ENCODE measurements at regions not wholly inside any gene's neighbourhood (a gene's known extent, or its start where the extent isn't known, plus 50 kb on each side); places are given as distances from the start of the nearest gene placed in this dataset.

DNA sequence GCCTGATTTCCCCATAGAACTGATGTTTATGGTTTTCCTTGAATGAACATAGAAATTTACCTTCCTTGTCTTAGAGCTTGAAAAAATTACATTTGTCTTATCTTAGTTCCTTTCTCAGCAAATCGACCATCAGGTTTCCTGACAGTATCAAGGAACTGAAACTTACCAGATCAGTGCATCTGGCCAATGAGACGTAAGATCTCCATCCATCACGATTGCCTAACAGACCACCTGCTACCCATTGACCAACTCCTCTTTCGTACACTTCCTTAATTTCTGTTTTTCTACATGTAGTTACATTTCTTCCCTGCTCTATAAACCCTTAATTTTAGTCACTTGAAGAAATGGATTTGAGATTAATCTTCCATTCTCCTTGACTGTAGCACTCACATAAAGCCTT is 57.4 kb upstream of the TMPRSS15 start:
- no peak for DNase-seq

DNA sequence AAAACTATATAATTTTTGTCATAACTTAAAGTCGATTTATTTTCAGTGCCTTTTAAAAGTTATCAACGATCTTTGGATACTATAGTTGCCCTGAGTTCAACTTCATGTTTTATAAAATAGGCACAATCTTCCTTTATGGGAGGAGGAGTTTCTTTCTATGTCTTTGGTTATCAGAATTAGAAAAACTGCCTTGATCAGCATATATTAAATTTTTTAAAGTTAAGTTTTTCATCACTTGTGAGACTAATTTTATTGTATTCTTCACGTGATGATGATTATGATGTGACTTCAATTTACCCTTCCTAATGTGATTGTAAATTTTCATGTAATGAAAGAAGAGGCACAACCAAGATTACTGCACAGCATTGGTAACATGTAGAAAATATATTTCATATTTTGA is 58.2 kb upstream of the TMPRSS15 start:
- DNase-seq: no peak

DNA sequence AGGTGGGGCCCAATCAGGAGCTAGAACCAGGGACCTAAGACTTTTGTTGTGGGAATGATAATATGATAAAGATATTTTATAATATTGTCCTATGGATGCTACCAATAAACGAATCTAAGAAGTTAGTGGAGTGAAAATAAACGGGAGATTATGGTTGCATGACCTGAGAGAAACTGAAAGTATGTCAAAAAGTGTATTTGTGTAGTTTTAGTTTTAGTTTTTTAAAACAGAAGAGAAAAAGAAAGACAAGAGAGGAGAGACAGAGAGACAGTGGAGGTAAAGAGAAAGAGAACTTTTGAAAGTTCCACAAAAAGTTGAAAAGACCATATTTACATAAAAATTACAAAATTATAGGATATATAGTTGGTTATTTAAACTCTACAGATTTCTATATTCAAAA is 64.1 kb upstream of the TMPRSS15 start:
- DNase-seq: no peak

DNA sequence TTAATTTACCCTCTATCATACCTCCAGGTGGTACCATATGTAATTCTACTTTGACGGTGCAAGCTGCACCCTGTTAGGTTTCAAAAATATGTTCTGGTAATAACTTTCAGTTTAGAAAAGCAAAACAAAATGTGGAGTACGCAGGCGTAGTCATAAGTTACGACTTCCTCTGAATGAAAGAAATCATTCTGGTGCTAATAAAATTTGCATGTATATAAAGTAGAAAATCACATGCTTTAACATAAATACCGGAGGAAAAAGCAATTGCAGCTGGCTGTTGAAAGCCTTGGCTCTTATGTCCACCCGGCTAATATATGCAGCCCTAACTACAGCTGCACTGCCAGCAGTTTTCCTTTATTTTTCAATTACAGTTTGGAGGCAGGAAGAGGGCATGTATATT is 65.2 kb upstream of the TMPRSS15 start:
- DNase-seq: no peak

DNA sequence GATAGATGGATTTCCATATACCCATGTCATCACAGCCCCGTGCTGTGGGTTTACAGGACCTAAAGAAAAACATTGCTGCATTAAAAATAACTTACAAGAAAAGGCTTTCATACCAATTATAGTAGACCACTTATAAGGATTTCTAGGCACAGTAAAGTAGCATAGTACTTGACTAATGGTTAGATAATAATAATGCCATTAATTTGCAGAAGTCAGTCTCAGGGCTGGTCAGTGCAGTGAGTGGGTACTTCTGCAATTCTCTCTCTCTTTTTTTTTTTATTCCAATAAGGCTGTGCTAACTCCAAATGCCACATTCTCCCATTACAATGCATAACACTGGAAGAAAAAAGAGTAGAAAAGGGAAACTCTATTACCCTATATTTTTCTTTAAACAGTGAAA is 73.1 kb upstream of the TMPRSS15 start:
- DNase-seq: no peak

DNA sequence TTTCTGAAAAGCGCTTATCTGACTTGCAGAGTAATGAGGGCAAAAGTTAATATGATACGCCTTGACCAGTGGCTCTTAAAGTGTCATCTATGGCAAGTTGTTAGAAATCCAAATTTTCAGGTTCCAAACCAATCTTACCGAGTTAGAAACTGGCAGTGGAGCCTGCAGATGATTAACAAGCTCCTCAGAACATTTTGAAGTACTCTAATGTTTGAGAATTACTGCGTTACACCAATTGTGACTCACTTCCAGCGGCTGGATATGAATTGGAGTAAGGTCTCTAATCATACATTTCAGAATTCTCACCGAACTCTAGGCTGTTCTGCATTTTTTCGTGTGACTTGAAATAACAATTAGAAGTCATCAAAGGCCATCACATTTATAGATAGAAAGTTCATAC is 73.5 kb upstream of the TMPRSS15 start:
- no peak for DNase-seq

DNA sequence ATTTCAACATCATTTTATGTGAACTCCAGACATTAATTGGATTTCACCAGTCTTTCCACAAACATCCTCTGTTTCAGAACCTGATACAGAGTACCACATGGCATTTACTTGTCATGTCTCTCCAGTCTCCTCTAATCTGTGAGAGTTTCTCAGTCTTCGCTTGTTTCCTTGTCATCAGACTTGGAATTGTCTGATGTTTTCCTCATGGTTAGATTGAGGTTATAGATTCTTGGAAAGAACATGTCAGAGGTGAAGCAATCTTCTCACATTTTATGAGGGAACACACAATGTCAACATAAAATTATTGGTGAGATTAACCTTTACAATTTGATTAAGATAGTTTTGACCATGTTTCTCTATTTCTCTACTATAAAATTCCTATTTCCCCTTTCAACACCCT is 74.9 kb upstream of the TMPRSS15 start:
- DNase-seq: no peak

DNA sequence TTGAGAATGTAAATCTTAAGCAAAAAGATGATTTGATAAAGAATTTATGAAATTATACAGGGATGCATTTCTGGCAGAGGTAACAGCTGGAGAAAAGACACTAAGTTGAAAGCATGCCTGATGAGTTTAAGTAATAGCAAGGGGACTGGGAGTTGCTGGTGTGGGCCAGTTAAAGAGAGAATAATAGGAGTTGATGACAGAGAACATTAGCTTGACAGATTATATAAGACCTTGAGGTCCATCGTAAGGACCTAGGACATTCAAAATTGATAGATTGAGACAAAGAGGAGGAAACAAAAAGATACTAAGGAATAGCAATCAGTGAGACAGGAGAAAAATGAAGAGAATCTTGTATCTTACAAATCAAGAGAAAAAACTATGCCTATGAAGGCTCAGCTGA is 84.7 kb upstream of the TMPRSS15 start:
- no peak for DNase-seq

DNA sequence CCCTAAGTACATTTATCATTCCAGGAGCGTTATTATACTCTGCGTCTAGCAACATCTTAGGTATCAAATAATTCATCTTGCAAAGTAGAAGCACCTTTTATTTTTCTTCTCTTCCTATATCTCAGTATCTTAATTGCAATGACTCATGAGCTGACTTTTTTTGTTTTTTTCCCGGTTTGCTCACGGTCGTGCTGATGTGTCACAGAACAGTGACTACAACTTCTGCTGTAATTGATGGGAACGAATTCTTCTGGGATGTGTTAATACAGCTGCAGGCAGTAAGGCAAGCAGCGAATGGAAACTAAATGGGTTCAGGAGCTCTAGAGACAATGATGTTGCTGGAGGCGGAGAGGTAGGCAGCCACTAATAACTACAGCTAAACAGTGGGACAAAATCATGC is 89.8 kb upstream of the TMPRSS15 start:
- DNase-seq: no peak

DNA sequence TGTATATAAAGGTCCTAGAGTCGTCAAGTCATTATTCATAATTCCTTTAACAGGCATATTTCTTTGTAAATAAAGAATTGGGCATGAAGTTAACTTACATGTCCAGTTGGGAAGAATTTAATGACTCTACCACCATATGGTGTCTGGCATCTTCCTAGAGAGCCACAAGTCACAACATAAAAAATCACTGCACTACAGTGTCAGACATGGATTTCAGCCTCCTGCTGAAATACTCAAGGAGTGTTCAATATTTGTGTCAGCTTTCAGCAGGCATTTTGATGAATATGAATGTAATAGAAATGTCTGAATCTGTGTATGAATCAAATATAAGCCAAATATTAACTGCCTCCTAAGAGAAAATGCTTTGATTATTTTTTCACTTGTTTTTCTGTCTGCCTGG is 91.9 kb upstream of the TMPRSS15 start:
- DNase-seq: no peak

DNA sequence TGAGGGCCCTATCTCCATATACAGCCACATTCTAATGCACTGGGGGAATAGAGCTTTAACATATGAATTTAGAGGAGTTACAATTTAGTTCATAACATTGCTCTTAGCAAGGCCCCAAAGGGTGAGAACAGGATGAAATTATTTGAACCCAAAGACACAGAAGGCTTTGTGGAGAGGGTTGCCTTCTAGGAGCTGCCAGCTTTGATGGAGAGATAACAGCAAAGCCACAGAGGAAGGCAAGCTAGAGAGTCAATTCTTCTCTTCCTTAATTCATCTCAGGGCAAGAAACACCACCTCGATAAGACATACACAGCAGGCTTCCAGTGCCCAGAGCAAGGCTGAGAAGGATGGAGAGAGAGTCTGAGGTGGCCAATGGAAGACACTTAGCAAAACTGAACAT is 94.8 kb upstream of the TMPRSS15 start:
- DNase-seq: no peak

DNA sequence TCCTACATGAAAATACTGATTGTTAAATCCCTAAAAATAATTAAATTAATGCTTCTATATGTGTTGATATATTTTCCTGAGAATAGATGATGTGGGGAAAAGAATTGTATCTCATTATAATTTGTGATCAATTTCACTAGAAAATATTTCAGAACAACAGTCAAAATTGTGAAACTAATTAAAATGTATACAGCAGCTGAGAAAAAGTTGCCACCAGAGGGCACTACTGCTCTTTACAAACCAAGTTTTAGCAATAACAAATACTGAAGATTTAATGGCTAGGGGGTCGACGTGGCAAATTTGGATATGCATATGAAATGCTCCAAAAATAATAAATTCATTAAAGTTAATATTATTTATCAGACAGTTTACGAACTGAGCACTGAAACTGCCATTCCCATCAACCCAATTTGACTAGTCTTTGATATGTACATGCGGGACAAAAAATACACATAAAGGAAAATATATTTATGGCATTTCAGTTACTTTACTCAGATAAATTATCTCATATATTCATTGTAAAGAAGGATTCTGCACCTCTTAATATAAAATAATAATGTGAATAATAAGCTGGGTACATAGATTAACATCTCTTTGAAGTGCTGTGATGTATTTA is 96.3 kb upstream of the TMPRSS15 start:
- peak in 1 of 2 experiments; percentile 15 for DNase-seq

DNA sequence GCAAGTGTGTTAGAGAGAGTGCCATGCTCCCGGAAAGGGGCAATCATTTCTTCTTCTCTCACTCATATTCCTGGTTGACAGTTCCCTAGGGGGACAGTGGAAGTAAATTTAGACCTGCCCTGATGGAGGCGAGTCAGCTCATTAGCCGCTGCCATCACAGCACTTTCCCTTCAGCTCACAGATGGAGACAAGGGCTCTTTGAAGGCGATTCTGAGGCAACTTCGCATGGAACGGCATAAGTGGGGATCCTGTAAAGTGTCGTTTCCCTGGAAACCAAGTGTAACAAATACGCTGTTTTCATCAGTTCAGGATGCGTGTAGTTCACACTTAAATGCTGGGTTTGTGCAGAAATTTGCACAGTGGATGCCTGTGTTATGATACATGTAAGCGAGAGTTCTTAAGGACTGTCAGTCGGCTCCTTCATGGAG is 114.5 kb upstream of the TMPRSS15 start:
- DNase-seq: no peak

DNA sequence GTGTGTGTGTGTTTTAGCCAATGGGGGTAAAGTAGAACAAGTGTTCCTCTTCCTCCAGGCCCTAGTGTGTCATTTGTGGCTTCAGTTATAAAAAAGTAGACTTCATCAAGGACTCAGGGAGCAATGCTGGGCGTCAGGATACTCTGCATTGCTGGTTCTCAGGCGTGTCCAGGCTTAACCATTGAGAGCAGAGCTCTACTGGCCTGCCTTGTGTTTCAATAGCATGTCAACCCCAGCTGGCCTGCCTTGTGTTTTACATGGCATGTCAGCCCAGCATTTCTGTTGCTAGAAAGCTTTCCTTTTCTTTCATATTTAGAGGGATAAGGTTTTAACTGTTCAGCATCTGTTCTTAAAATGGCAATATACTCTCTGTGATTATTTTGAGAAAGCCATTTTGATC is 117.6 kb upstream of the TMPRSS15 start:
- no peak for DNase-seq

DNA sequence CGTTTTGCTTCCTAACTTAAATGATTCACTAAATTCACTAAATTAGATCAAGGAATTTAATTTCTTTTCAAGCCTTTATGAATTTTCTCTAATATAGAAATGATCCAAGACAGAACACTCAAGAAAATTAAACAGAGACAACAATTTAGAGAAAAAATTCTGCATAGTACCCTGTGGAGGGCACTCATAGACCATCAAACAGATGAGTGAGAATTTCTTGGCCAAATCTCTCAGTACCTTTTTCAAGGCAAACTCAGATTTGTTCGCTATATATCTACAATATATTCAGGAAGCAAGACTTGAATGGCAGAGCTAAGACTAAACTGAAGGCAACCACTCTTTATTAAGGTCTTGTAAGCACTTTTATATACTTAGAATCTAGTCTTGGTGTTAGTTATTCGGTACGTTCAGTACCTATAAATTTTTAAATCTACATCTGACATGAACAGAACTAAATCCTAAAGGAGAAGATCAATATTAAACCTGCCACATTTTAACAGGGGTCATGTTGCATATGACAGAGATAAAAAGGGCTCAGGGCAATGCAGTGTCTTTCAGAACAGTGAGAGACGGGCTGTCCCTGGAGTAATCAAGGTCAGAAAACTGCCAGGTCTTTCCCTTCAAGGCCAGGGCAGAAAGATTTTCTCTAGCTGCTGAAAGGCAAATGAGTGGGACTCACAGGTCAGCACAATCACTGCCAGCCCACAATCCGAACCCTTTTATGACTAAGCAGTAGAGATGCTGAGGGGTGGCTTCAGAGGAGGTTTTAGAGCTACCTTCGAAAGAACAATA is 118.8 kb upstream of the TMPRSS15 start:
- no peak for DNase-seq

DNA sequence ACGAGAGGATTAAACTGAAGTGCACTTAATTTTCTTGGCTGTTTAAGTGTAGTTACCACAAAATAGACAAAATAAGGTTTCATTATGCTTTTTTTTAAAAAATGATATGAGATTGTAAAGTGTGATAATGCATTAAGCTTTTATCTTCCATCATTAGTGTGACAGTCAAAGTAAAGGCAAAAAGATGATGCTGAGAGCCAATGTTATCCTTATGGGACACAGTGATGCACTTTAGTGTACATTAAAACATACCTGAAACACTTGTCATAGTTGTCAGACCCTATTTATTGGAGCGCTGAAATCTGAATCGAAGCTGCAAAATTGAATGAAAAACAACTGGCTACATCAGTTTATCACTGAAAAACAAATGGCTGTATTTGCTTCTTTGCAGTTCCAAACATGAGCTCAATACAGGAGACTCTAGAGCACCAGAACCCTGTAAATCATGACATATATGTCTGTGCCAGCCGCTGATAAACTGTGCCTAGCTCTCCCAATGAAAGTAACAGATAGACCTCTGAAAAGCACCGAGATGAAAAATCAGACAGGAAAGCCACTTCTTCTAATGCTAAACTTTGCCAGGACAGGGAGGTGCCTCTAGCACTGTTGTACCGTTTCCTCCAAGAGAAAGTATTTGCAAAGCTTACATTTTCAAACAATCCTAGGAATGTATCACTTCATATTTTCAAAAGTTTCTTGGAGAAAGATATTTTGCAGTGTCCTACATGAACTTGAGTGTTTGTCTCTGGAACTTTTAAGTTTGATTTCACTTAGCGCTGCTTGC is 120.7 kb upstream of the TMPRSS15 start:
- no peak for DNase-seq

DNA sequence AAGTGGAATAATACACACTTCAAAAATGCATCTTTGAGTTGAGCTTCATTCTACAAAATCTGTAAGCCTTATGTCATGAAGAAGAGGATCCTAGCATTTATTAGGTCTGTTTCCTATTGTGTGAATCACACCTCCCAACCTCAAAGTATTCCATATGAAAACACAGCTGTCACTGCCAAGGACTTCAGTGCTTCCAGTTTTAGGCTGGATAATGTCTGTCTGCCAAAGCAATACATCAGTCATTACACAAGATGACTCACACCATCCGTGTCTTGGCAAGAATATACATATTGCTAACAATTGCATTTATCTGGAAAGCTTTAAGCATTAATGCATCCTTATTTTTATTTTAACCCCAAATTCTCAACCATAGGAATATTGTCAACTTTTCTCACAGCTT is 125.7 kb upstream of the TMPRSS15 start:
- DNase-seq: no peak

DNA sequence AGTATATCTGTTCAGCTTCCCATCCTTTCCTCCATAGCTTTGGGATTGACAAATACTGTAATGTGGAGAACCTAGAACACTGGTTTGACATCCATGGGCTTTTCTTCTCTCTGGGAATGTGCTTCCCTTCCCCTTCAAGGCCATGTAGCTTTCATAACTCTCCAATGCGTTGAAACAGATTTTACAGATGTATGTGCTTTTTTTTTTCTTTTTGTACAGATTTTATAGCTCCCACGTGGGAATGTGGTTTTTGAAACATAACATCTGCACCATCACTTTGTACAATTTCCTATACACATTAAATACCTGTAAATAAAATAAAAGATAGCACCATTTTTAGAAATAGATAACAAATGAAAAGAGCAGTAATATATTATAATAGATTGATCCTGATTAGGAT is 138.5 kb upstream of the TMPRSS15 start:
- no peak for DNase-seq

DNA sequence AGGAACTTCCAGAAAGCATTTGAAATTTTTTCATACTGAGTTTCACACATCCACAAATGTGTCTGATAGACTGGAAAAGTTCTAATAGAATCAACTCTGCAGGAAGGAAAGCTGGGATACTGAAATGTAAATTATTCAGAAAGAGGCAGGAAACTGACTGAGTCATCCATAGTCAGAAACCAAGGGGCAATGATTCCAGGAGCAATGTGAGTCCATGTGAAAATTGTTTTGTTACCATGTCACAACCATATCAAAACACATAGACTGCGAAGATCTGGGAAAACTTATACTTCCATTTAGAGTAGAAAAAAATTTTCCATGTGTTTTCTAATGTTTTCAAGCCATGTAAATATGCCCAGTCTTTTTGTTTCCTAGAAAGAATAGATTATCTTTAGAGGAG is 142.3 kb upstream of the TMPRSS15 start:
- no peak for DNase-seq

DNA sequence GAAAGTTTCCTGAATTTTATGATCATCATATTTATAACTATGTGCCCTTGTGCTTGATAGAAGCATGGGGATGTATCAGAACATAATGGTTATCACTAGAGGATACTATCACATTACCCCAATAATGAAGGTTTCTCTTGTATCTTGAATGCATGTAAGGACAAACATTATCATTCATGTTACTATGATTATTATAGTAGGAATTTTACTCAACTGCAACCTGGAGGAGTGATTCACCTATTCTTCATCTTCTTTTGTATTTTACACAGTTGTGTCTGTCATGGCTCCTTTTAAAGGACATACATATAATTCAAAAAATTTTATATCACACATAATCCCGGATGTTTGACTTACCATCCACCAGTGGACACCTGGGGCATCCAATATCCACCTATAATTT is 143.8 kb upstream of the TMPRSS15 start:
- no peak for DNase-seq

DNA sequence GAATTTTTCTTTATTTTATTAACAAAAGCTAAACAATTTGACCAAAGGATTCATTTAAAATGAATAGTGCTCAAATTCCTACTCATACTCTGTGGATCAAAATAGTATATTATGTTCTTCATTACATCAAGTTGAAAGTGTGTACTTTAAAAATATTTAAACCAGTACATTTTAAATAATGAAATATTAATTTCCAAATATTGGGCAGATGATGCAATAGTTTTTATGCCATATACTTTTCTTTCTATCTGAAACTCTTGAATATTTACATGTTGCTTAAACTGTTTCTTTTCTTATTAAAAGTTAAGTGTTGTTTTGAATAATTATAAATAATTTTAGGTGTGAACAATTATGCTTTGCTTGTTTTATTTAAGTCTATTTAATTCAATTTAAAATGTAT is 144.7 kb upstream of the TMPRSS15 start:
- no peak for DNase-seq

DNA sequence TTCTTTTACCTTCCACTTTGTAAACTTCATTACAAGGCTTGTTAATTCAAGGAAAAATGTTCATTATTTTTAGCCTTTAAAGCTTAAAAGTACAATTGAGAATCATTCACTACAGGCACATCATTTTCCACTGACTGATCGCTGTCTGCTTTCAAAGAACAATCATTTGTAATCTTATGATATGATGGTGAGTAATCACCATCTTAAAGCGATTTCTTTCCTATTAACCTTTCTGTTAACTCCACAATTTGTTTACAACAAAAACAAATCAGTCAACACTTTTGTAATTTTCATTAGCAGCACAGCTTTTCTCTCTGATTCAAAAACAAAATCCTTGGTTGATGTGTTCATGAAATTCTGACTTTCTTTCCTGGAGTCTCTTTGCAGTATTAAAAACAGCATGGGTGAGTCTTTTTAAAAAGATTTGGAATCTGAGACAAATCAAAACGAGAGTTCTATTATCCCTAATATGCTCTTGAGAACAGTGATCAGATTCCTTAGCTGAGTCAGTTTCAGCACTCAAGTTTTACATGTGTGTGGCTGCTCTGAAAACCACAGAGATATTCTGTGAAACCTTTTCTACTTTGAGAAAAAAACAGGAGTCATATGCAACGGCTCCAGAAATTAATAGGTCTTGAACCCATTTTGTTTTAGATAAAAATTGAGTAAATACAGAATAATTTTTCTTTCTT is 145.8 kb upstream of the TMPRSS15 start:
- DNase-seq: no peak

DNA sequence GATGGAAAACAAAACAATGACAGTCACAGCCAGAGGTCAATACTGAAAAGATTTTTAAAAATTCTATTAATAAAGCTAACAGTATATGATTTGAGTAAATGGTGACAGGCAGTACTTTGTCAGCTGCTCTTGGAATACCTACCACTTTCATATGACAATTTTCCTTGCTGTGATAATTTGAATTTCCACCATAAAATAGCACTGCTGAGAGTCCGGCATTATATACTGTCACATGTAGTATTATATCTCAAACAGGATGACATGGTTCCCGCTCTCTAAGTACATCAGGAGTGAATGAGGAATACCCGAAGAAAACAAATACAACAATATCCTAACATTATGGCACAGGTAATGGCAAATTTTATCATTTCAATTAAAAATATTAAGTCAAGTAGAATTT is 146.8 kb upstream of the TMPRSS15 start:
- no peak for DNase-seq

DNA sequence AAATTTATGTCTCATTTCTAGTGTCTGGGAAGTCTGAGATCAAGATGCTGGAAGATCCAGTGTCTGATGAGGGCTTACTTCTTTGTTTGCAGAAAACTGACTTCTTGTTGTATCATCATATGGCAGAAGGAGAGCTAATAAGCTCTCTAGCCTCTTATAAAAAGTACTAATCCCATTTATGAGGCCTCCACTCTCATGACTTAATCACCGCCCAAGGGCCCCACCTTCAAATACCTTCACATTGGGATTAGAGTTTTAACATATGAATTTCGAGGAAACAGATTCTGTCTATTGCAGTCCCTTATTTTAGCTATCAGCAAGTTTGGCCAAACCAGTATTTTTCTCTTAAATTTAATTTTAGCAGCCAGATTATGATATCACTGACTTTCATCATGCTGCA is 150.2 kb upstream of the TMPRSS15 start:
- DNase-seq: no peak

All from stimulated activated CD4-positive, alpha-beta T cell treated with anti-CD3 and anti-CD28 coated beads, Interleukin-4, amount 100 ng/mL, for 4 hours (primary cell).